MM.1S (cell line): ENCODE measurements at regions not wholly inside any gene's neighbourhood (a gene's known extent, or its start where the extent isn't known, plus 50 kb on each side); places are given as distances from the start of the nearest gene placed in this dataset.
"Not testable (repeated sequence)": the region's sequence is repeated elsewhere in the genome, so short reads cannot be mapped to it uniquely, and the experiment has no call there.

Experiments
- DNase-seq: peaks from one replicate; pipeline ENCODE4 v3.0.0-alpha.2; 2015
- H2AFZ ChIP-seq: fragments of 300-600 bp; sonication (generic); 2 replicates; pipeline ENCODE4 v1.6.0; 2016; ENCODE audit warnings: antibody characterized with exemption, low read length
- H3F3A ChIP-seq: fragments of 300-600 bp; sonication (generic); 2 replicates; pipeline ENCODE4 v1.6.1; 2016; ENCODE audit warnings: mild to moderate bottlenecking, antibody characterized with exemption, low read length, moderate library complexity, mixed read lengths; ENCODE audit not compliant: insufficient read depth
- H3K27ac ChIP-seq: fragments of 300-600 bp; sonication (generic); 2 replicates; pipeline ENCODE4 v1.5.1; 2016; ENCODE audit warnings: mild to moderate bottlenecking, low read length
- H3K27me3 ChIP-seq: fragments of 300-600 bp; sonication (generic); replicated peaks from 2 replicates; pipeline ENCODE4 v1.6.0; 2016; ENCODE audit warnings: low read length; ENCODE audit not compliant: insufficient read depth
- H3K36me3 ChIP-seq: fragments of 300-600 bp; sonication (generic); replicated peaks from 2 replicates; pipeline ENCODE4 v1.6.1; 2016; ENCODE audit warnings: mild to moderate bottlenecking, low read length, mixed read lengths; ENCODE audit not compliant: insufficient read depth
- H3K4me1 ChIP-seq: fragments of 300-600 bp; sonication (generic); 2 replicates; pipeline ENCODE4 v1.6.1; 2016; ENCODE audit warnings: low read length, mixed read lengths
- H3K4me2 ChIP-seq: fragments of 300-600 bp; sonication (generic); 2 replicates; pipeline ENCODE4 v1.6.0; 2016; ENCODE audit warnings: low read depth, low read length
- H3K4me3 ChIP-seq: fragments of 300-600 bp; sonication (generic); 2 replicates; pipeline ENCODE4 v1.5.1; 2016; ENCODE audit warnings: low read length, mixed read lengths
- H3K79me2 ChIP-seq: fragments of 300-600 bp; sonication (generic); 2 replicates; pipeline ENCODE4 v1.6.1; 2016; ENCODE audit warnings: mixed run types, low read length, mixed read lengths
- H3K9ac ChIP-seq: fragments of 300-600 bp; sonication (generic); 2 replicates; pipeline ENCODE4 v1.6.1; 2016; ENCODE audit warnings: low read length, mixed read lengths
- H3K9me2 ChIP-seq: fragments of 300-600 bp; sonication (generic); replicated peaks from 2 replicates; pipeline ENCODE4 v1.6.1; 2016; ENCODE audit warnings: mild to moderate bottlenecking, low read length, mixed read lengths; ENCODE audit not compliant: insufficient read depth
- H3K9me3 ChIP-seq: fragments of 300-600 bp; sonication (generic); replicated peaks from 2 replicates; pipeline ENCODE4 v1.6.1; 2016; ENCODE audit warnings: mild to moderate bottlenecking, low read length, mixed read lengths; ENCODE audit not compliant: insufficient read depth
- H4K20me1 ChIP-seq: fragments of 300-600 bp; sonication (generic); 2 replicates; pipeline ENCODE4 v1.6.1; 2016; ENCODE audit warnings: mild to moderate bottlenecking, low read length, moderate library complexity, mixed read lengths; ENCODE audit not compliant: insufficient read depth
- EZH2 ChIP-seq: fragments of 300-600 bp; sonication (generic); optimal IDR thresholded peaks from 2 replicates; pipeline ENCODE3; 2017; ENCODE audit warnings: low read depth, mild to moderate bottlenecking, antibody characterized with exemption, low read length, mixed read lengths
- EZH2phosphoT487 ChIP-seq: fragments of 300-600 bp; sonication (generic); IDR thresholded peaks from 2 replicates; pipeline ENCODE4 v1.6.1; 2018; ENCODE audit warnings: antibody characterized with exemption, low read length
- TF ChIP-seq, protein P1 (sequence below): fragments of 300-600 bp; sonication (generic); IDR thresholded peaks from 2 replicates; pipeline ENCODE4 v1.5.1; 2016; ENCODE audit warnings: antibody characterized with exemption, low read length, mixed read lengths

DNA sequence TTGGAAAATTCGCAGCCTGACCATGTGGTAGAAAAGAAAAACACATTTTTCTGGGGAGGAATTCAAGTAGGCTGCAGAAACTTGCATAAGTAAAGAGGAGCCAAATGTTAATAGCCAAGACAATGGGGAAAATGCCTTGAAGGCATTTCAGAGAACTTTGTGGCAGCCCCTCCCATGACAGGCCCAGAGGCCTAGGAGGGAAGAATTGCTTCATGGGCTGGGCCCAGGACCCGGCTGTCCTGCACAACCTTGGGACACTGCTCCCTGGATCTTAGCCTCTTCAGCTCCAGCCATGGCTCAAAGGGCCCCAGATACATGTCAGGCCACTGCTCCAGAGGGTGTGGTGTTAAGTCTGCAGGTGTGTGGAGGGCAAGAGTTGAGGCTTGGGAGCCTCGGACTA is 158.6 kb downstream of the OSTF1 start:
- Histone ChIP-seq H2AFZ (no peak overlapping the region), H3K4me1 (no peaks in the 10 kb centered on the region), H3K4me3 (no peak overlapping the region), H3K9me3 (no peaks in the 10 kb centered on the region), H3F3A (no peaks in the 10 kb centered on the region), H3K27ac (no peak overlapping the region), H3K9ac (no peak overlapping the region), H3K9me2 (no peaks in the 10 kb centered on the region), H4K20me1 (no peaks in the 10 kb centered on the region), H3K79me2 (no peaks in the 10 kb centered on the region), H3K27me3 (no peaks in the 10 kb centered on the region), H3K36me3 (no peaks in the 10 kb centered on the region), H3K4me2 (no peak overlapping the region)
- DNase-seq, result no peak
- no peak for TF ChIP-seq EZH2
- TF ChIP-seq EZH2phosphoT487, result no peak
- TF ChIP-seq, protein P1, sequence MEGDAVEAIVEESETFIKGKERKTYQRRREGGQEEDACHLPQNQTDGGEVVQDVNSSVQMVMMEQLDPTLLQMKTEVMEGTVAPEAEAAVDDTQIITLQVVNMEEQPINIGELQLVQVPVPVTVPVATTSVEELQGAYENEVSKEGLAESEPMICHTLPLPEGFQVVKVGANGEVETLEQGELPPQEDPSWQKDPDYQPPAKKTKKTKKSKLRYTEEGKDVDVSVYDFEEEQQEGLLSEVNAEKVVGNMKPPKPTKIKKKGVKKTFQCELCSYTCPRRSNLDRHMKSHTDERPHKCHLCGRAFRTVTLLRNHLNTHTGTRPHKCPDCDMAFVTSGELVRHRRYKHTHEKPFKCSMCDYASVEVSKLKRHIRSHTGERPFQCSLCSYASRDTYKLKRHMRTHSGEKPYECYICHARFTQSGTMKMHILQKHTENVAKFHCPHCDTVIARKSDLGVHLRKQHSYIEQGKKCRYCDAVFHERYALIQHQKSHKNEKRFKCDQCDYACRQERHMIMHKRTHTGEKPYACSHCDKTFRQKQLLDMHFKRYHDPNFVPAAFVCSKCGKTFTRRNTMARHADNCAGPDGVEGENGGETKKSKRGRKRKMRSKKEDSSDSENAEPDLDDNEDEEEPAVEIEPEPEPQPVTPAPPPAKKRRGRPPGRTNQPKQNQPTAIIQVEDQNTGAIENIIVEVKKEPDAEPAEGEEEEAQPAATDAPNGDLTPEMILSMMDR, result no peak

- Histone ChIP-seq H3K4me3 (no peak overlapping the region), H3K4me1 (no peaks in the 10 kb centered on the region), H3K4me2 (no peak overlapping the region), H2AFZ (no peak overlapping the region), H3K36me3 (no peaks in the 10 kb centered on the region), H4K20me1 (no peaks in the 10 kb centered on the region), H3K27me3 (no peaks in the 10 kb centered on the region), H3K27ac (no peak overlapping the region), H3K9me2 (no peaks in the 10 kb centered on the region), H3K9ac (no peak overlapping the region), H3K9me3 (no peaks in the 10 kb centered on the region), H3F3A (no peaks in the 10 kb centered on the region), H3K79me2 (no peaks in the 10 kb centered on the region)
- peak; percentile 56 for DNase-seq
- TF ChIP-seq, protein P1, result peak; percentile 93
- TF ChIP-seq EZH2 (no peak), EZH2phosphoT487 (no peak)
Measured at GRCh38 chr9:75265525-75265972, 177.2 kb downstream of the OSTF1 start.

GRCh38 chr9:75269197-75269596 is 180.9 kb downstream of the OSTF1 start:
- no peak overlapping the region for H3K27ac ChIP-seq
- no peaks in the 10 kb centered on the region for H3K36me3 ChIP-seq
- no peaks in the 10 kb centered on the region for H3K9me3 ChIP-seq
- no peaks in the 10 kb centered on the region for H3K79me2 ChIP-seq
- no peaks in the 10 kb centered on the region for H4K20me1 ChIP-seq
- no peak for DNase-seq
- no peak overlapping the region for H2AFZ ChIP-seq
- no peak overlapping the region for H3K9ac ChIP-seq
- H3K9me2 ChIP-seq, result no peaks in the 10 kb centered on the region
- no peaks in the 10 kb centered on the region for H3K27me3 ChIP-seq
- H3F3A ChIP-seq, result no peaks in the 10 kb centered on the region
- H3K4me1 ChIP-seq, result no peaks in the 10 kb centered on the region
- TF ChIP-seq EZH2phosphoT487 (no peak), EZH2 (no peak)
- TF ChIP-seq, protein P1, result no peak
- no peak overlapping the region for H3K4me2 ChIP-seq
- H3K4me3 ChIP-seq, result no peak overlapping the region

DNA sequence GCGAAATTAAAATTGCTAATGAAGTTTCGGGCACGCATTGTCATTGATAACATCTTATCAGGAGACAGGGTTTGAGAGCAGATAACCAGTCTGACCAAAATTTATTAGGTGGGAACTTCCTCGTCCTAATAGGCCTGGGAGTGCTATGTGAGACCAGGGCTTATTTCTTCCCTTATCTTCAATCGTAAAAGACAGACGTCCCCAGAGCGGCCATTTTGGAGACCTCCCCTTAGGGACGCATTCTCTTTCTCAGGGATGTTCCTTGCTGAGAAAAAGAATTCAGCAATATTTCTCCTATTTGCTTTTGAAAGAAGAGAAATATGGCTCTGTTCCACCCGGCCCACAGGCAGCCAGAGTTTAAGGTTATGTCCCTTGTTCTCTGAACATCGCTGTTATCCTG is 184.7 kb downstream of the OSTF1 start:
- H3K9me3 ChIP-seq, H3K4me1 ChIP-seq, H3K36me3 ChIP-seq, H3K9me2 ChIP-seq, H3K27ac ChIP-seq, H4K20me1 ChIP-seq, H3K79me2 ChIP-seq, DNase-seq, H3K27me3 ChIP-seq, H3K4me2 ChIP-seq, H2AFZ ChIP-seq, H3K9ac ChIP-seq, H3F3A ChIP-seq, H3K4me3 ChIP-seq: not testable (repeated sequence)
